Hepatic stellate cell (primary cell): ENCODE measurements at regions not wholly inside any gene's neighbourhood (a gene's known extent, or its start where the extent isn't known, plus 50 kb on each side); places are given as distances from the start of the nearest gene placed in this dataset.

Experiments used
- DNase-seq: peaks from one replicate; pipeline ENCODE4 v3.0.0; 2011; ENCODE audit warnings: low spot score

- DNase-seq = no peak
Measured at GRCh38 chr2:23246992-23247683, 137.8 kb upstream of the KLHL29 start.

- no peak for DNase-seq
Measured at GRCh38 chr2:23248667-23249066, 136.3 kb upstream of the KLHL29 start.

- DNase-seq = no peak
Measured at GRCh38 chr2:23249348-23249747, 135.6 kb upstream of the KLHL29 start.

GRCh38 chr2:23250371-23250770 lies 134.6 kb upstream of the KLHL29 start:
- no peak for DNase-seq

GRCh38 chr2:23256643-23257042 lies 128.3 kb upstream of the KLHL29 start:
- no peak for DNase-seq

- no peak for DNase-seq
Measured at GRCh38 chr2:23260621-23261020, 124.4 kb upstream of the KLHL29 start.

GRCh38 chr2:23268467-23269263 lies 116.3 kb upstream of the KLHL29 start:
- DNase-seq = no peak

GRCh38 chr2:23269747-23270146 lies 115.2 kb upstream of the KLHL29 start:
- no peak for DNase-seq

GRCh38 chr2:23270810-23271209 lies 114.2 kb upstream of the KLHL29 start:
- DNase-seq = no peak

GRCh38 chr2:23271230-23271629 lies 113.7 kb upstream of the KLHL29 start:
- DNase-seq = no peak

GRCh38 chr2:23273786-23274185 lies 111.2 kb upstream of the KLHL29 start:
- no peak for DNase-seq

GRCh38 chr2:23280401-23280800 lies 104.6 kb upstream of the KLHL29 start:
- DNase-seq = no peak

- no peak for DNase-seq
Measured at GRCh38 chr2:23283653-23284052, 101.3 kb upstream of the KLHL29 start.

GRCh38 chr2:23285091-23285800 lies 99.7 kb upstream of the KLHL29 start:
- DNase-seq = no peak

GRCh38 chr2:23286031-23286757 lies 98.8 kb upstream of the KLHL29 start:
- no peak for DNase-seq

GRCh38 chr2:23286758-23287704 lies 97.9 kb upstream of the KLHL29 start:
- DNase-seq = peak; percentile 37

- DNase-seq = no peak
Measured at GRCh38 chr2:23289671-23290070, 95.3 kb upstream of the KLHL29 start.

GRCh38 chr2:23291239-23291638 lies 93.7 kb upstream of the KLHL29 start:
- DNase-seq = no peak

GRCh38 chr2:23292024-23292423 lies 93.0 kb upstream of the KLHL29 start:
- DNase-seq = no peak

- no peak for DNase-seq
Measured at GRCh38 chr2:23293063-23293462, 91.9 kb upstream of the KLHL29 start.

GRCh38 chr2:23293731-23294130 lies 91.2 kb upstream of the KLHL29 start:
- DNase-seq = no peak
